ENCODE measurements at regions not wholly inside any gene's neighbourhood (a gene's known extent, or its start where the extent isn't known, plus 50 kb on each side); places are given as distances from the start of the nearest gene placed in this dataset.

DNA sequence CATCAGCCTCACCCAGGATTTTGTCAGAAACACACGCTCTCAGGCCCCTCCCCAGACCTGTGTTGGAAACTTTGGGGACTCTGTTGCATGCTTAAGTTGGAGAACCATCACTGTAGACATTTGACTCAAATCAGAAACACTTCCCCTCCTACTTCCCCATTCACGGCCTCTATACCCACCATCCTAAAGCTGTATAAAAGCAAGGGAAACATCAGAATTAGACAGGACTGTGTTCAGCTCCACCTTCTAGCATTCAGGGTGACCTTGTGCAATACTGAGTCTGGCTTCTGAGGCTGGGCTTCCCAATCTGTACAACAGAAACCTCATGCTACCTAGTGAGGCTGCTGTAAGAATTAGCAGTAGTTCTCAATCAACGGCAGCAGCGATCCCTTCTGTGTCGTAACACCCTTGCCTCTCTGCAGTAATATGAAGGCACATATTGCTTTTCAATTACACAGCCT, 252.3 kb downstream of the LY86 start:
- no peak for DNase-seq (ENCODE audit: low spot score)

DNA sequence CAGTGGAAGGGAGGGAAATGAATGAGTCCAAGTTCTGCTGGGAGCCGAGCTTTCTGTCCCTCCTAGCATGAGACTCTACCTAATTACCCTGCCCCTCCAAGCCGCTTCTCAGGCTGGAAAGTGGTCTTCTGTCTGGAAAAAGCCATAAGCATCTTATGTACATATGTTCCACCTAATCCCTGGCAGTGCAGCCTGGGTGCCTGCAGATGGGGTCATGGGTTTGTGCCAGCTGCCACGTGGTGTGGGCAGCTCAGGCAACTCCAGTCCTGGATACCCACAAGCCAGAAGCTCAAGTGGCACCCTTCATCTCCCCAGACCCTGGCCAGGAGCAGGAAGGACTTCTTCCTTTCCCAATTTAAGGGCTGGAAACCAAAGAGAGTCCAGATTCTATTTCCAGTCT, 253.1 kb downstream of the LY86 start:
- no peak for DNase-seq (ENCODE audit: low spot score)

DNA sequence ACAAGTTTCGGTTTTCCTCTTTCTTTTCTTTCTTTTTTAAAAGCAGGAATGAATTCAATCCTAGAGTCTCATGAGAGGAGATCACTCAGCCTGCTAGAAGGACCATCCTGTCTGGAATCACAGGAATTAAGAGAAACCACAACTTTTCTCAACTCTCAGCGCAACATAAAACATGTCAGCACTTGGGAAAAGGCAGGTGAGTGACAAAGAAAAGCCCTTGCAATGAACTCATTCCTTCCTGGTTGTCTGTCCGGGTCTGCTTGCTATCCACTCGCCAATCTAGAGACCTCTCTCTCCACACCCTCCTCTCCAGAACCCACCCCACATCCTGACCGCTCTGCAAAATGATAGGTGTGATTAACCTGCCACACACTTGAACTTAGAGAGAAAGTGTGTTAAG, 253.8 kb downstream of the LY86 start:
- no peak for DNase-seq (ENCODE audit: low spot score)

DNA sequence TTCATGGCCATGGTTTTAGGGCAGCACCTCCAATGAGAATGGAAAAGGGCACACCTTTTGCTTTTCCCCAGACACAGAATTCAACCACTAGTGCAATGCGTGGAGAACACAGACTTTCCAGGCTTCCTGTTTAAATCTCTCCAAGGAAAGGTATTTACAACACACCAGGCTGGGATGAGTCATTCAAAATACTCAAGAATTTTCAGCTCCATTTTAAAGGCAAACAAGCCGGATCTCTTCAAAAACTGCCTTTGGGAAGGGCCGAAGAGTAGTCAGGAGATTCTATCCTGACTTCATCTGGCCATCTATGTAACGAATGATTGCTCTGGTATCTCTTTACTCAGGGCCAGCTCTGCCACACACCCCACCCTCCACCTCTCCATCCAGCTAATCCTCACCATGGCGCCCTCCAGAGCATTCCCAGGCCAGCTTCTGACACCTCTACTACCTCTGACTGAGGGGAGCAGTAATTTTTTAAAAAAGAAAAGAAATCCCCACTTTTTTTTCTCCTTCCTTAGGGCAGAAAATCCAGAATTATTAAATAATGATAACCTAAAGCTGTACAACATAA, 254.6 kb downstream of the LY86 start:
- DNase-seq (ENCODE audit: low spot score): no peak

DNA sequence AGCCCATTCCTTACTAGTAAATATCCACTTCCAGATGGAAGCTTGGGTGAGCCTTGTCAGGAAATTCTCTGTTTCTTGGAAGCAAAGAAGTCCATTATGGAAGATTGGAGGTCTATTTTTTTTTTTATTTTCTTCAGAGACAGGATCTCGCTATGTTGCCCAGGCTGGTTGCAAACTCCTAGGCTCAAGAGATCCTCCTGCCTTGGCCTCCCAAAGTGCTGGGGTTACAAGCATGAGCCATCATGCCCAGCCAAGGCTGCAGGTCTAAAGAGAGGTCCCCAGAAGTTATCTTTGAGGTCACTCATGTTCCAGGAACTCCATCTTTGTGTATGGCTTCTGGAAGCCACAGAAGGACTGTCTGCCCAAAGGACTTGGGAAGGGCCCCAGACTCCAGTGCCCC, 255.3 kb downstream of the LY86 start:
- no peak for DNase-seq (ENCODE audit: low spot score)

DNA sequence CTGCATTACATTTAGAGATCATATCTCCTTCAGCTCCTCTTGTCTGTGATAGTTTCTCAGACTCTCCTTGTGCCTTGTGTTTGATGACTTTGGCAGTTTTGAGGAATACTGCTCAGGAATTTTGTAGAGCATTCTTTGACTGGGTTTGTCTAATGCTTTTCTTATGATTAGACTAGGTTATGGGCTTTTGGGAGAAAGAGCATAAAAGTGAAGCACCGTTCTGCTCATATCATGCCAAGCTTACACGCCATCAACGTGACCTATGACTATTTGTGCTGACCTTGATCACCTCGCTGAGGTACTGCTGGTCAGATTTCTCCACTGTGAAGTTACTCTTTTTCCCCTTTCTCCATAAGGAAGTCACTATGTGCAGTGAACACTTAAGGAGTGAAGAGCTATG, 256.0 kb downstream of the LY86 start:
- no peak for DNase-seq (ENCODE audit: low spot score)

DNA sequence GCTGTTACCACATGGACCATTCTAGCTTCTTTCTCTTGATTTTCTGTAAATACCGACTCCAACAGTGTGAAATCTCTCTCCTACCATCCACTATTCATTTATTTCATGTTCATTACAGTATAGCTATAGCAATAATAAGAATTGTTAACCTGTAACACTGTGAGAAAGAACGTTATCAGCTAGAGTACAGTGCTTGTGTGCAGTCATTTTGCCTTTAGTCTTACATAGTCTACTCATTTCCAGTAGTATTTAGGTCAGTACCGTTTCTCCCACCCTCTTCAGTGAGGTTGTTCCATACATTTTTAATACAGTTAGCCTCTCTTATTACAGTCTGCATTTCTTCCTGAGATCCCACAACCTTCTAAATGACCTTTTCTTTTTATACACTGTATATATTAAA, 257.1 kb downstream of the LY86 start:
- DNase-seq (ENCODE audit: low spot score): no peak

DNA sequence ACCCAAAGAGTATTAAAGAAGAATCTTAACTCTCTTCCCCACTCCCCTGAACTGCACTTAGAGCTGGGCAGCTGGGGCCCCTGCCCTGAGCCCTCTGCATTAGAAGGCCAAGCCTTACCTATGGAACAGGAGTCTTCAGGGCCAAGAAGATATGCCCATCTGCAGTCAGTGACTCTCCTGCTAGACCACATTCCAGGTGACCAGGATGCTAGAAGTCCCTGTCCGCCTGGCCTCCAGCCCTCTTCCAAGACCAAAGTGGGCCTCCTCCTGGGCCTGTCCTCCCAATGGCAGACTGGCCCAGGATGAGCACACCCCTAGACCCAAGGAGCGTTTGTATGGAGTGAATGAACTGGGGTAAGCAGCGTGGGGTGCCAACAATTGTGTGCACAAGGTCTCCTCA, 259.1 kb downstream of the LY86 start:
- no peak for DNase-seq (ENCODE audit: low spot score)

DNA sequence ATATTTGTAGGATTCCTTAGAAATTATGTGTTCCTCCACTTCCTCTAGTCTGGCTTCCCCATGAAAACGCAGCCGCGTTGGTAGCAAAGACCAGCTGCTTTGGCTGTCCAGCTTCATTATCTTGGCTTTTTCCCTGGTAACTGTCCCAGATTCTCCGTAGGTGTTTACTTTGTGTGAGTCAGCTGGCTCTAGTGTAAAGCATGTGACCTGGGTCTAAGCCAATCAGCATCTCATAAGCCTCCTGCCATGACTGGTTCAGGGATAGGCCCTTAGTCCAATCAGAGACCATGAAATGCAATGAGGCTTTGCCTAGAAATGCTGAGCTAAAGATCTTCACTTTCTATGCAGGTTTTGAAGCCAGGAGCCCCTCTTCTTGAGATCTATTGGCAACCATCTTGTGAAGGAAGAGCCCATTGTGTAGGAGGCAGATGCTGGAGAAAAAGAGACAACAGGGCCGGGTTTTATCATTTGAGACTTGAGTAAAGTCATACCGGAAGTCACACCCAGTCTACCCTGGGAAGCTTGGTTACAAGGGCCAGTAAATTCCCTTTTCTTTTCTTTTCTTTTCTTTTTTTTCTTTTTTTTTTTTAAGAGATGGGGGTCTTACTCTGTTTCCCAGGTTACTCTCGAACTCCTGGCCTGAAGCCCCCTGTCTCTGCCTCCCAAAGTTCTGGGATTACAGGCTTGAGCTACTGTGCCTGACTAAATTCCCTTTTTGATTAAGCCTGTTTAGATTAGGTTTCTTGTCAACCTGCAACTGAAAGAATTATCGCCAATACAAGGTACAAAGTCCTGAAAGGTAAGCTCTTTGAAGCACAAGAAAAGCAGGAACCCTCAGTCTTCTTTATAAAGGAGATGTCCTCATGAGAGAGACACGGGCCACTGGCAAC, 256.5 kb upstream of the RREB1 start:
- DNase-seq (ENCODE audit: low spot score): peak; percentile 29

DNA sequence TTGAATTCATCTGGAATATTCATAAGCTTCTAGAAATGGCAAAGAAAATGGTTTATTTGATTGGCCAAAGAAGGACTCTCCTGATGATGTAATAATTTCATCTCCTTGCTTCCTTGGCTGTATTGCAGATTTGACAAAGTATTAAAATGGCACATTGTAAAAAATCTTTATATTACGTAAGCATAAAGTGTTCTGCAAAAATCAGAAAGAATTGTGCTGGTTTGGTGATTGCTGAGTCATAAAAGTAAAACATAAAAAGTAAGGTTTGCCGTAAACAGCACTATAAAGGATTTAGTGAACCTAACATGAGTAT, 255.9 kb upstream of the RREB1 start:
- DNase-seq (ENCODE audit: low spot score): no peak

DNA sequence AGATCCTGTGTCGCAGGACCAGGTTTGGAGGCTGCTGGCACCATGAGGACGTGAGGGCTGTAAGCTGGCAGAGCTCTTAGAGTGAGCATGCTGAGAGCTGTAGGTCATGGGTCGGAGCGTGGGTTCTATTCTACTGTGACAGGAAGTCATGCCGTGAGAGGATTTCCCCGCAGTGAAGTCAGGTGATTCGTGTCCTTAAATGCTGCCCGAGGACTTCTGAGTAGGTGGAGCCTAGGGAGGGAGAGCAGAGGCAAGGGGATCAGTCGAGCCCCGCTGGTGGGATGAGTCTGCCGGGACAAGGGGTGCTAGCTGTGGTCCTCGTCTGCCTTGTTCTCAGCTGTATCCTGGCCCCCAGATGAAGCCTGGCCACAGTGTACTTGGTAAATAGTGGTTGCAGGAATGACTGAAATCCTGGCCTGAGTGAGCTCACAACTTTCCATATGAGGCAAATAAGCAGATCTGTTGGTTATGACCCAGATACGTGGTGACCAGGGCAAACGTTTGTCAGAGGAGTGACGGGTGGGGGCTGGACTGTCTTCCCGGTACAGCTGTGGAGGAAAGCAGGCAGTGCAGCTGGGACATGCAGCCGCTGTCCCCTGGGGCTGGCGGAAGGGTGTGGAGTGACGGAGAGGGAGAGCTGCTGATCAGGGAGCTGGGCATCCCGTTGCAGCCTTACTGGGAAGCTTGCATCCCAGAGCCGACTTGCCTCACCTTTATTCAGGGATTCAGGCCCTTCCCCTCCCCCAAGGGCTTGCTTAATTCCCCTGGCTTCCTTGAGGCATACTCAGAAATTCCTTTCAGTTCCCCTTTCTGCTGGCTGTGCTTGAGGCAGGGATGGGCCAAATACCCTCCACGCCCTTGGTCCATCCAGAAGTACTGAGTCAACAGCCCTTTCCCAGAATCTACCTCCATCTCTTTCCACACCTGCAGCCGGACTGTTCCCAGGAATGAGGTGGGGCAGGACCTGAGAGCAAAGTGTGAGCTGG, 250.9 kb upstream of the RREB1 start:
- no peak for DNase-seq (ENCODE audit: low spot score)

DNA sequence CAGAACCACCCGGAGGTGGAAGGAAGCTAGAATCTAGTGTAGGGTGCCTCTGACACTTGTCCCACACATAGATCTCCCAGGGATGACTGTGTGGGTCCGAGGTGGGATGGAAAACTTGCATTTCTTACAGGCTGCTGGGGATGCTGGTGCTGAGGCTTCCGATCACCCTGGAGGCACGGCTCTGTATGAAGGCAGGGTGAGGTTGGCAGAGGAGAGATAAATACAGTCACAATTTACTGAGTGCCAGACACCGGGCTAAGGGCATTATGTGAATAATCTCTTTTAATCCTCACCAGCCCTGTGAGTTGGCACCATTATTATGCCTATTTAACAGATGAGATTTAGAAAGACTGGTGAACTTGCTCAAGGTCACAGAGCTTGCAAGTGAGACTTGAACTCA, 250.2 kb upstream of the RREB1 start:
- no peak for DNase-seq (ENCODE audit: low spot score)

DNA sequence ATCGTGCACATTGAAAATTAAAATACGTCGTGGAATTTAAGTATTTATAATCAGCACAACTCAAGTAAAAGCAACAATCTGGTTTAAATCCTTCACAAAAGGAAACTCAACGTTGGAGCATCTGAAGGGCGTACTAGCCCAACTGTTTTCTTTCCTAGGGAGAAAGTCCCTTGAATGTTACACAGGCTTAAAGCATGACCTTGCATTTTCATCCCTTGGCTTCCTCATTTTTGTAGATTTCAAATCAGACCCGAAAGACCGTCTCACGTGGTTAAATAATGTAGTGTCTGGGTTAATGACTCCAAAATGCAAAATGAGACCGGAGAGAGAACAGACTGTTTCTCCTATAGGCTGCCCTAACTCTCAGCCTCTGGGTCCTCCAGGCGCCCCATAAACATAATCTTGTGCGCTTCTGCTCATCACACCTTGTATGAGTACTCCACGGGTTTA, 249.2 kb upstream of the RREB1 start:
- DNase-seq (ENCODE audit: low spot score): no peak

DNA sequence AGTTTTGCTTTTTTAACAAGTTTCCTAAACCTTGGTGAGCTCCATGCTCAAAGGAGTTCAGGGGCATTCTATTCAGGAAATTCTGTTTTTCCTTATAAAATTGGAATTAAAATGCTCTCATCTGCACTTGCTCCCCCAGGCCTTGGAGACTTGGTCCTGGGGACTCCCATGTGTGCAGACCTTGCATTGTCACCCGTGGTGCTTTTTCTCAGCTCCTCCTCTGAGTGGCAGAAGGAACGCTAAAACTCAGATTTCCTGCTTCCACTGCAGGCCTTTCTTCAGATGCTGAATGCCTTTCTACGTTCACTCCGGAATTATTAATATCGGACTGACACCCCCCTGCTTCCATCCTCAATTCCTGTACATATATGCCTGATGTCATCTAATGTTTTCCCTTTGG, 248.7 kb upstream of the RREB1 start:
- no peak for DNase-seq (ENCODE audit: low spot score)

DNA sequence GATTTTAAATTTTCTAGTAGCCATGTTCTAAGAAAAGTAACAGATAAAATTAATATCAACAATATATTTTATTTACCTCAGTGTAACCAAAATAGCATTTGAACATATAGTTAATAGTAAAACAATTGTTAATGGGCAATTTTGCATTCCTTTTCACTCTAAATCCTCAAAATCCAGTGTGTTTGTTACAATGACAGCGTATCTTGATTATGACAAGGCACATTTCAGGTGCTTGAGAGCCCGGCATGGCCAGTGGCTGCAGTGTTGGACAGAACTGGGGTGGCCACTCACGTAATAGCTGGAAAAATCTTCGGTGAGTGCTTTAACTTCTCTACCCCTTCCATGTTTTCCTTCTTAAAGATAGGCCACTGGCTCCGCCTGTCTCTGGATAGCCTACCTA, 248.0 kb upstream of the RREB1 start:
- no peak for DNase-seq (ENCODE audit: low spot score)

DNA sequence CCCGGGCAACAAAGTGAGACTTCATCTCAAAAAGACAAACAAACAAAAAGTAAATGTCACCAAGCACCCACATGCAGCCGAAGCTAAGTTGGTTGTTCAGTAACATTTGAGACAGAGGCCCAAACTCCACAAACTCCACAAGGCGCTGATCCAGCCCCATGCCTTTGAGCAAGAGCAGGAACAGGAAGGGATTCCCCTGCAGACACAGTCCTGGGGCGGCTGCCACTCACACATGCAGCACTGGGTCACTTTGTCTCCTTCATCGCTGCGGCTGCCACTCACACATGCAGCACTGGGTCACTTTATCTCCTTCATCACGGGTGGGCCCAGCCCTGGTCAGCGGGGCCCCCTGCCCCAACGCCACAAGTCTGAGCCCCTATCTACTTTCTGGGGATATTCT, 246.9 kb upstream of the RREB1 start:
- no peak for DNase-seq (ENCODE audit: low spot score)

DNA sequence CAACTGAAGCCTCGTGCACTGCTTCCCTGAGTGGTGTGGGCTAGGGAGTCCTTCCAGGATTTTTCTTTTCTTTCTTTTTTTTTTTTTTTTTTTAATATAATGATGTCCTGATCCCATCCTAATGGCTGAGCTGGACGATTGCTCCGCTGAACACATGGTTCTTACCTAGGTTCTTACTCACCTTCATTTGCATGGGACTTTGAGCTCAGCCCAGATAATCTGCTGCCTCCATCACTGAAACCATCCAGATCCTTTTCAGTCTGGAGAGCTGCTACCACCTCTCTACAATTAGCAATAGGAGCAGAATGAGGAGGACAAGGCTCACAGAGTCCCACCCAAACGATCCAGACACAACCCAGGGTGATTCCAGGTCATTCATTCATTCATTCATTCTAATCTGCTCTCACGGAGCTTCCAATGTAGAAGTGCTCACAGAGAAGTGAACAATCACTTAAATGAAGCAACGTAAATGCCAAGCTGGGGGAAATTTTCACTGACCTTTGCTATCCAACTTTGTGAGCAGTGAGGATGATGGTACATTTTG, 246.3 kb upstream of the RREB1 start:
- no peak for DNase-seq (ENCODE audit: low spot score)

DNA sequence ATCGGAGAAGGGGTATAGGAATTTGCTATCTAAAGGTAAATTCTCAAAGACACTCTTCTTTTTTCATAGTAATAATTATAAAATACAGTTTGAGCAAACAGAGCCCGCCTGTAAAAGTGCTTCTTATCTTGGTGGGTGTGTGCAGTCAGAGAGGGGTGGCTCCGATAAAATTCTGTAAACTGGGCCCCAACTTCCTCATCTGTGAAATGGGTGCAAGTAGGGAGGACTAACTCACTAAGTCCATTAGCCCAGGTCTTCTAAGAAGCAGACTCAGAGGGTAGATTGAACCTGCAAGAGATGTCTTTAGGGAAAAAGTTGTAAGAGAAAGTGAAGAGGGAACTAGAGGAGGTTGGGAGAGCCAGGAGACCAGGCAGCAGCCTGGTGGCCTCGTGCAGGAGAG, 245.8 kb upstream of the RREB1 start:
- DNase-seq (ENCODE audit: low spot score): peak; percentile 42

DNA sequence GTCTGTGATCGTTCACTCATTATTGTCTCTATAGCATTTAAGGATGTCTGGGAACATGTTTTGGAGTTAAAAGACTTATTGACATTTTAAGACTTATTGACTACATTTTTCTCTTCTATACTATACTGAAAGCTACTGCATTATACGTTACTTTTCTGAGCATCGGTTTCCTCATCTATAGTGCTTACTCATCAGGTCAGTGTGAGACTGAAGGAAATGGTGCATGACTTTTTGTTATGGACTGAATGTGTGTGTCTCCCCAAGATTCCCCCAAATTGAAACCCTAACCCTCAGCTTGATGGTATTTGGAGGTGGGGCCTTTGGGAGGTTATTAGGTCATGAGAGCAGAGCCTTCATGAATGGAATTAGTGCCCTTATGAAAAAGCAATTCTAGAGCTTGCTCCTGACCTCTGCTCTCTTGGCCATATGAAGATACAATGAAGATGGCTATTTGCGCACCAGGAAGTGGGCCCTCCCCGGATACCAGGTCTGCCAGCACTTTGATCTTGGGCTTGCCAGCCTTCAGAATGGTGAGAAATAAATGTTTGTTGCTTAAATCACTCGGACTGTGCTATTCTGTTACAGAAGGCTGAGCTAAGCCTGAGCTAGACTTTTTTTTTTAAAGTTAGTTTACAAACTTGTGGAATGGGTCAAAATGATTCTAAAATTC, 243.7 kb upstream of the RREB1 start:
- DNase-seq (ENCODE audit: low spot score): no peak

DNA sequence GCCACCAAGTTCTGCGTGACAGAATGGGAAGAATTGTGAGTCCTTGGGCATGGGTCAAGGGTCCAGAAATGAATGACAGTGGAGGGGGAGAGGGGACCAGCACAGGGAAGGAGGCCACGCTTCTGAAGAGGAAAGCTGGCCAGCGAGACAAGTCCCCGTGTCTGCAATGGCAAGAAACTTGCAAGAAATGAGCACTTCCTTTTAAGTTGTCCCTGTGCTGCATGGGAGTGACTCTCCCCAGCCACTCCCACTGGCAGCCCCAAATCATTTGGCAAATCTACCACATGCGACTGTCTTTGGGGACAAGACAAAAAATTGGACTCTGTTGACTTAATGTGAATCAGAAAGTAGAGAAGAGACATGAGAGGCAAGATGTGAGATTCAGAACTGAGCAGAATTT, 242.2 kb upstream of the RREB1 start:
- peak; percentile 26 for DNase-seq (ENCODE audit: low spot score)

DNA sequence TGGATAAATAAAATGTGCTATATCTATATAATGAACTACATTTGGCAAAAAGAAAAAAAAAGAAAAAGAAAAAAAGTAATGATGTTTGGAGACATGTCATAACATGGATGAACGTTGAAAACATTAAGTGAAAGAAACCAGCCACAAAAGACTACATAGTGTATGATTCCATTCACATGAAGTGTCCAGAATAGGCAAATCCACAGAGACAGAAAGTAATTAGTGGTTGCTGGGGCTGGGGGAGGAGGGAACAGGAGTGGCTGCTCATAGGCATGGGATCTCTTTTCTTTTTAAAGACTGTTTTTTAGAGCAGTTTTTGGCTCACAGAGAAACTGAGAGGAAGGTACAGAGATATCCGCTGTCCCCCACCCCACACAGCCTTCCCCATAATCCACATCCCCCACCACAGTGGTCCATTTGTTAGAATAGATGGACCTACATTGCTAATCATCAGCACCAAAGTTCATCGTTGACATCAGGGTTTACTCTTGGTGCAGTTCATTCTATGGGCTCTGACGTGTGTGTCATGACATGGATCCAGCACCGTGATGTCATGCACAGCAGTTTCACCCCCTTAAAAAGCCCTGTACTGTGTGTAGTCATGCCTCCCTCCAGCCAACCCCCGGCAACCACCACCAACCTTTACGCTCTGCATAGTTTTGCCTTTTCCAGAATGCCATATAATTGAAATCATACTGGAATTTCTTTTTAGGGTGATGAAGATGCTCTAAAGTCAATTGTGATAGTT, 240.9 kb upstream of the RREB1 start:
- DNase-seq (ENCODE audit: low spot score): no peak
